NCI-H748 (cell line): ENCODE measurements at regions not wholly inside any gene's neighbourhood (a gene's known extent, or its start where the extent isn't known, plus 50 kb on each side); places are given as distances from the start of the nearest gene placed in this dataset.
"Not testable (repeated sequence)": the region's sequence is repeated elsewhere in the genome, so short reads cannot be mapped to it uniquely, and the experiment has no call there.

ENCODE experiments used
- DNase-seq: peaks from one replicate; lab custom pipeline; 2025; ENCODE audit not compliant: unreplicated experiment; lab: John Stamatoyannopoulos, UW

DNA sequence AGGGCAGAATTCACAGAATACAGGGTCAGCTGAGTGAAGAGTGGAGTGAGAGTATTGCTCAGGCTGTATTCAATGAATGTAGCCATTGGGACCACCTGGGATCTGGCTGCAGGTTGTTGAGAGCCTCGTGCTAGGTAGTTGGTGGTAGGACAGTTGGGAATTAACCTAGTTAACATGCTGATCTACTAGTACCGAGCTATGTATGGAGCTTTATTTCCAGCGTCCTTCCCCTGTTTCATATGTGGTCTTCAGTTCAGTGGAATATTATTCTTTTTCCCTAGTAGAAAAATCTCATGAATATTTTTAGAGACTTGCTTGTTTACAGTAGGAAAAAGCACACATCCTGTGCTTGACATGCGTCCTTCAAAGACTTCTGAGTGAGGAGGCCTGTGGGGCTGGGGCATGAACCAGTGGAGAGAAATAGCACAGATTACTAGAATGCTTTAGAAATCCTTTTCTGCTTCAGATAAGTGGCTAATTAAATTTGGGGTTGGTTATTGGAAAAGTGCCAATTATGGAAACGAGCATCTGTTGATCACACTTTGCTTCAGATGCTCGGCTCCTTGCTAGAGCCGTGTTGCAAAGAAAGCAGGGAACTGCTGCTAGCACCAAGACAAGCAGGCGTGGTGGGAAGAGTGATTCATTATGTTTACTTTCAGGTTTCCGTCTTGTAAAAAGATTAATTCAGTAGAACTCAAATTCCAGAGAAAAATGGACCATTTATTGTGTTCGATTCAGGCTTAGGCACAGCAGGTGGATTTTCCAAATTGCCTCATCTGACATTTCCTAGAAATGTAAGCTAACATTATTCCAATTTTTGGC is 53.6 kb downstream of the ARF6 start:
- peak; percentile 93 for DNase-seq

- peak; percentile 88 for DNase-seq
Observed at GRCh38 chr14:49947506-49947905, 54.6 kb downstream of the ARF6 start.

- DNase-seq: peak; percentile 78
Observed at GRCh38 chr14:49950275-49951228, 57.7 kb downstream of the ARF6 start.

- DNase-seq: no peak
Observed at GRCh38 chr14:49951229-49951607, 58.3 kb downstream of the ARF6 start.

GRCh38 chr14:49951691-49952345 is 58.9 kb downstream of the ARF6 start:
- DNase-seq: no peak

GRCh38 chr14:49953196-49953595 is 60.3 kb downstream of the ARF6 start:
- no peak for DNase-seq

DNA sequence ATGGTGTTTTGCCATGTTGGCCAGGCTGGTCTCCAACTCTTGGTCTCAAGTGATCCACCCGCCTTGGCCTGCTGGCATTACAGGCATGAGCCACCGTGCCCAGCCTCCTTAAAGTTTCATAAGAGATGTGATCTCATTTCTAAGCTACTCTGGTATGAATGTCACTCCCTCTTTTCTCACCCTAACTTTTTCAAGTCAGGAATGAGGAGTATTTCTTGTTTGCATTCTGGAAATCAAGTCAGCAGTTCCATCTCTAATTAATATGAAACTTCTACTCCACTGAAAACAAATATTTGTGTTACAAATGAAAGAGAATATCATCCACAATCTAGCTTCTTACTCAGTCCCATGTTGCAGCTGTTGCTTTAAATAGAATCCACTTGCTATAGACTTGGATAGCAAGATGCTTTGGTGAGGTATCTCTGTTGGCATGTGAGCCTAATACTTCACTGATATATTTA is 61.3 kb downstream of the ARF6 start:
- no peak for DNase-seq

GRCh38 chr14:49955024-49955423 is 62.1 kb downstream of the ARF6 start:
- DNase-seq: no peak

DNA sequence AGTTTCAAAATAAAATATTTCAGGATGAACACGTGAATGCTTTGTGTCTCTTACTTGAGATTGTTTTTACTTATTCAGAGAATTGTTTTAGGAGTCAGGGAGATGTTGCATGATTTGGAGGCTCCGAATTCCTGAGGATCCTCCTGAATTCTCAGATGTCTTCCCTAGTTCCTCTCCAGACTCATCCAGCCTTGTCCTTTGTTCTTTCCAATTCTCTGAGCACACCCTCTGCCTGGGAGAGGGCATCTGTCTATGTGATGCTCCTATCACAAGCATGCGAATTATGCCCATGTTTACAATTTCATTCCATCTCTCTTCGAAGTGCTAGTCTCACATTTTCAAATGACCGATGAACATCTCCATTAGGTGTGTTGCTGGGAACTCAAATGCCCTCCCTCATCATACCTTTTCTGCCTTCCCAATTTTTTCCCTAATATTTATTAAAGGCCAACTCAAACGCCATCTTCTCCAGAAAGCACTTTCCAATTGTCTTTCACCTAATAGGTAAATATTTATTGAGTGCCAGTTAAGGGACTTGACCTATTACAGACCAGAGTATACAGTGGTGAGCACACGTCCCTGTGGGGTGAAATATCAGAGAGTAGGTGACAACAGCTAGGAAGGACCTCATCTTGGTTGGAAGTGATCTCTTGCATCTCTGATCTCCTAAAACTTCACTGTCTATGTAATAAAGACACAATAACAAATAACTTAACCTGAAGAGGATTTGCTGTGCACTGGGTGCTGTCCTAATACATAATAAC is 64.4 kb downstream of the ARF6 start:
- DNase-seq: no peak

DNA sequence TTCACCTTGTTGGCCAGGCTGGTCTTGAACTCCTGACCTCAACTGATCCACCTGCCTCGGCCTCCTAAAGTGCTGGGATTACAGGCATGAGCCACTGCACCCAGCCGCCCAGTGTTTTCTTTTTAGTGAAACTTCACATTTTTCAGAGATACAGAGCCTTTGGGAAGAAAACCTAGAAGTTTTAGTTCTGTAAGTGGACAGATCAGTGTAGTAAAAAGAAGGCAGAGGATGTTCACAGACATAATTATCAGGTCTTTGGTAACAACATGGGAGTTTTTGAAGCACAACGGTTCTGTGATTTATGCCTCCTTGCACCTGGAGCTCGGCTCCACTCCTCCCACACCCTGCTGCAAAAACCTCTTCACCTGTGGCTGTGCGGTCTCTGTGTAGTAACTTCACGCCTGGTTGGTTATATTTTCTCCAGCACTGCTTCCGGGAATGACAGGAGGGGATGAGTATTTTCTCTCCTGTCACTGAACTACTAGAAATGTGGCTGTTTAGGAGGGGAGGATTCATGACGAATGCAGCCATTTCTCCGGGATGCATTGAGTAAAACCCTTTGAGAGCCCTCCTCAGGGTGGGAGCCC is 67.0 kb downstream of the ARF6 start:
- DNase-seq: peak; percentile 82

DNA sequence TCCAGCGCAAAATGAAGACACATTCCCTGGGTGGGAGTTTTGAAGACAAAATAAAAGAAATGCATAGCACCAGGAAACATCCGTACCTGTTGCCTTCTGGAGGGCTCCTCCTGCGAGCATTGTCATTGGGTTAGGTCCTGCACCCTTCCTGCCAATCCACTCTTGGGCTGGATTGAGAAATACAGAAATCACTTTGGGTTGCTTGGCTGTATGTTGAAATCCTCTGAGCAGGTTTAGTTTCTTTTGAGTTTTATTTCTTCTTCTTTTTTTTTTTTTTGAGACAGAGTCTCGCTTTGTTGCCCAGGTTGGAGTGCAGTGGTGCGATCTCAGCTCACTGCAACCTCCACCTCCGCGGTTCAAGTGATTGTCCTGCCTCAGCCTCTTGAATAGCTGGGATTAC is 67.6 kb downstream of the ARF6 start:
- DNase-seq: peak; percentile 47

- no peak for DNase-seq
Observed at GRCh38 chr14:49961270-49962222, 68.7 kb downstream of the ARF6 start.

- DNase-seq: no peak
Observed at GRCh38 chr14:49962621-49963020, 69.7 kb downstream of the ARF6 start.

GRCh38 chr14:49965068-49965651 is 72.3 kb downstream of the ARF6 start:
- DNase-seq: not testable (repeated sequence)

- no peak for DNase-seq
Observed at GRCh38 chr14:49966304-49966809, 73.5 kb downstream of the ARF6 start.

- DNase-seq: no peak
Observed at GRCh38 chr14:49966971-49967630, 74.2 kb downstream of the ARF6 start.

DNA sequence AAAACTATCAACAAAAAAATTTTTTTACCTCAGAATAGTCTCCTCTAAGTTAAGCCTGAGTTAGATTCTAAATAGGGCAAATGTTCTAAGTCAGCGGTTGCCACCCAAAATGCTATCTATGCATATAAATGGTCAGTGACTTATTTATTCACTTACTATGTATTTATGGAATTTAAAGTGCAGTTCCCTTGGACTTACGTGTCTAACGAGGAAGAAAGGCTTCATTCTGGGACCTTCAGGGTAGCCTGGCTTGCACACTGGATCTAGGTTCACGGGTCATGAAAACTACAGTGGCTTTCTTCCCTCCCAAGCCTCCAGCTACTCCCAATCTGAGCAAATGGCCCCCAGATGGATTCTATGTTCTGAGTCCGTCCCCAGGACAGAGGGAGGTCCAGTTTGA is 77.1 kb downstream of the ARF6 start:
- no peak for DNase-seq
